ENCODE measurements at regions not wholly inside any gene's neighbourhood (a gene's known extent, or its start where the extent isn't known, plus 50 kb on each side); places are given as distances from the start of the nearest gene placed in this dataset.

DNA sequence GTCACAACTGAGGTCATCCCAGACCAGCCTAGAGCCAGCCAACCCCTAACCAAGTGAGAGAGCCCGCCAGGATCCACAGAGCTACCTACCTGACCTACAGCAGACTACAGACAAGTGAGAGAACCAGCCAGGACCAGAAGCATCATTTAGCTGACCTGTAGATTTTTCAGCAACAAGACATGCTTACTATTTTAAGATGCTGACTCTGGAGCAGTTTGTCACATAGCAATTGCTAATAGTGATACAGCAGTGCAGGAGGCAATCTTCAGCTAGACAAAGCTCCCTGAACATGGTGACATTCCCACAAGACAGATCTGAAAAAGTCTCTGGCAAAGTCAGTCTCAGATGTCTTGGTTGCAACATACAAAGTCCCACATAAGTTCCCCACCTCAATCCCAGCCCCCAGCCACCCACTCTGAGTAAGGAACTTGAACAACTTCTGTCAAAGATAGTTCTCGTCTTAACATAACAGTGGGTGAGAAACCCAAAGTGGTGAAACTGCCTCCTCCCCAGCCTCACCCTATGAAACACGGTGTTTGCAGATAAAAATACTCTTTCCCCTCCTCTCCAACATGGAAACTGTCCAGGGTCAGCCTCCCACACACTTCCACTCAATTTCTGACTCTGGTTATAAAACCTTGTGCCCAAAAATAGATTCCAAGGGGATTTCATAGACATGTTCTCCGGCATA, 120.3 kb upstream of the SLC6A11 start:
- no peak for DNase-seq (ENCODE audit: extremely low read depth in 1 of 2, low read depth in 1 of 2)

- DNase-seq (ENCODE audit: extremely low read depth in 1 of 2, low read depth in 1 of 2), result no peak
Observed at GRCh38 chr3:10697918-10698317, 118.1 kb upstream of the SLC6A11 start.

- no peak for DNase-seq (ENCODE audit: extremely low read depth in 1 of 2, low read depth in 1 of 2)
Observed at GRCh38 chr3:10700821-10701220, 115.2 kb upstream of the SLC6A11 start.

DNA sequence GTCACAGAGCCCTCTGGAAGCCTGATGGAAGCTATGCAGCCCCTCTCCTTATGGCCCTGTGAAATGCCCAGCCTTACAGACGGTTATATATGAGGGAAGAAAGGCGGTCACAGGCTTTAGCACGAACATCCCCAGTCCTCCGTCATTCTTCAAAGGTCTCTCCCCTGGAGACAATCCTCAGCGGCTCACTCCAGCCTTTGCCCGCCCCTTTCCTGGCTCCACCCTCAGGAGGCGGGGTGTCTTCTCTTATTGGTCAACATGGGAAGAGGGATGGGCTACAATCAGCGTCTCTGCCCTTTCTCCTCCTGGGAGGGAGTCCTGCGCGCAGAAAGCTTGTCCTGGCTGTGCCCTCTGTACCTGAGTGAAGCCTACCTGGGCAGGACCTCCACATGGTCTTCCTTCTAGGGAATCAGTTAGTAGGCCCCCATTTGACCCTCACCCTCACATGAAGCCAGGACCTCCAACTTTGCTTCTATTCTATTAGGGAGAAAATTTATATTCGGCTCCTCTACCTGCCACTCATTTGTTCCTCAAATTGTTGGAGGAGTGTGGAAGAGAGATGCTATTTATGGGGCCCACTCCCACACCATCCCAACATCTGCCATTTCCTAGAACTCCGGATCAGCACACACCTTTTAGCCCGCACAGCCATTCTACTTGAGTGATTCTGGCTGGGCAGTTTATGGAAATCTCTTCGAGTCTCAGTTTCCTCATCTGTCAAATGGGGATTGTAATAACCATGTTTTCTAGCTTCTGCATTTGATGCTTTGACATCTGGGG, 112.9 kb upstream of the SLC6A11 start:
- no peak for DNase-seq (ENCODE audit: extremely low read depth in 1 of 2, low read depth in 1 of 2)

DNA sequence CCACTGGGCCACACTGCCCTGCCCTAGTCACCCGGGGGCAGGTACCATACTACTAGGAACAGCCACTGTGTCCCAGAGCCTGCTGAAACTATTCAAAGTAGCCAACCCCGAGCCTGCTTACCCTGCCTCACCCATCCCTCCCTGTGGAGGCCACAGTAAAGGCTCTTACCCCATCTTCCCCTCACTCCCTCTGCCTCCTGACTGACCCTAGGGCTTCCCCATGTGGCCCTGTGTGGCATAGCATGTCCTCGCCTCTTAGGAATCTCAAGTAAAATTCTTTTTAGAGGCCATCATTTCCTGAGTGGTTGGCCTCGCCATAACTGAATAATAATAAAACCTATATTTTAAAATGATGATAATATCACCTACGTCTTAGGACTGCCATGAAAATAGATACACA, 112.2 kb upstream of the SLC6A11 start:
- no peak for DNase-seq (ENCODE audit: extremely low read depth in 1 of 2, low read depth in 1 of 2)

GRCh38 chr3:10706156-10706739, 109.8 kb upstream of the SLC6A11 start:
- DNase-seq (ENCODE audit: extremely low read depth in 1 of 2, low read depth in 1 of 2), result no peak

DNA sequence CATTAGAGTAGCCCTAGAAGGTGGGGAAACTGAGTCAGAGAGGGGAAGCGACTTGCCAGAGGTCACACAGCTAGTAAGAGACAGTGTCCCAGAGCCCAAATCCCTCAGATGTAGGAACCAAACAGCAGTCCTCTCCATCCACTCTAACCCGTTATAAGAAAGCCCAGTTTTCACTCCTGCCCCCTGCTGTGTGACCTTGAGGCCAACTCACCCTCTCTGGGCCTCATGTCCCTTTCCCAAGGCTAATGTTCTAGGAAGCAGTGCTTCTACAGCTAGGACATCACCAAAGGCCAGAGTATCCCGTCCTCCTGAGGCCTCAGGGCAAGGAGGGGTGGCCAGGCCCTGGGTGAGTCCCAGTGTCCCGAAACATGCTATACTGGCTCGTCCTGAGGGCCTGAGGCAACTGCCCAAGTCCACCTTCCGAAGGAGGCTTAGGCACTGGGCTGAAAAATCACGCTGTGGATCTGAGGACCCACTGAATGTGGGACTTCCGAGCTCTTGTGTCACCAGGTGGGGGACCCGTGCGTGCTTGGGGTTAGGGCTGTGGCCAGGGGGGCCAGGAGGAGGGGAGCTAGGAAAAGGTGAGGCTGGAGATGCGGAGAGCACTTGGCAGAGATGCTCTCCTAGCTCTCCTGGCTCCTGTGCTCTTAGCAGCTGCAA, 109.2 kb upstream of the SLC6A11 start:
- no peak for DNase-seq (ENCODE audit: extremely low read depth in 1 of 2, low read depth in 1 of 2)

- DNase-seq (ENCODE audit: extremely low read depth in 1 of 2, low read depth in 1 of 2), result no peak
Observed at GRCh38 chr3:10707400-10708215, 108.4 kb upstream of the SLC6A11 start.

- DNase-seq (ENCODE audit: extremely low read depth in 1 of 2, low read depth in 1 of 2), result no peak
Observed at GRCh38 chr3:10708216-10708893, 107.7 kb upstream of the SLC6A11 start.

- no peak for DNase-seq (ENCODE audit: extremely low read depth in 1 of 2, low read depth in 1 of 2)
Observed at GRCh38 chr3:10709110-10709781, 106.8 kb upstream of the SLC6A11 start.

- no peak for DNase-seq (ENCODE audit: extremely low read depth in 1 of 2, low read depth in 1 of 2)
Observed at GRCh38 chr3:10712121-10712520, 103.9 kb upstream of the SLC6A11 start.

DNA sequence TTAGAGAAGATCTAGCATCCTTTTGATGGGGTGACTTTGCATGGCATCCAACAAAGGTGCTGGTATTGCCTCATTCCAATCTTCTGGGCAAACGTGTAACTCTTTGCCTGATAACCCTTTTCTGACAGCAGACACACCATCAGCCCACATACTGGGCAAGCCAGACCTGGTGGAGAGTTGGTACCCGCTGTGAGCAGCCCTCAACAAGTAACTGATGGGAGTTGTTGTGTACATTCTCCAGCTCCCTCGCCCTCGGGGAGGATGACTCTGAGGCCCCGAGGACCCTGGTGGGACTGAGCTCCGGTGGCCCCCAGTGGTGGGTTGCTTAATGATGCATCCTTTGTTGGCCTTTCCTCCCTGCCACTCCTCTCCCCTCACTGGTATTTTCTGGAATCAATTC, 102.4 kb upstream of the SLC6A11 start:
- DNase-seq (ENCODE audit: extremely low read depth in 1 of 2, low read depth in 1 of 2), result no peak

GRCh38 chr3:10715886-10716285, 100.1 kb upstream of the SLC6A11 start:
- no peak for DNase-seq (ENCODE audit: extremely low read depth in 1 of 2, low read depth in 1 of 2)

GRCh38 chr3:10716964-10717363, 99.1 kb upstream of the SLC6A11 start:
- DNase-seq (ENCODE audit: extremely low read depth in 1 of 2, low read depth in 1 of 2), result no peak

DNA sequence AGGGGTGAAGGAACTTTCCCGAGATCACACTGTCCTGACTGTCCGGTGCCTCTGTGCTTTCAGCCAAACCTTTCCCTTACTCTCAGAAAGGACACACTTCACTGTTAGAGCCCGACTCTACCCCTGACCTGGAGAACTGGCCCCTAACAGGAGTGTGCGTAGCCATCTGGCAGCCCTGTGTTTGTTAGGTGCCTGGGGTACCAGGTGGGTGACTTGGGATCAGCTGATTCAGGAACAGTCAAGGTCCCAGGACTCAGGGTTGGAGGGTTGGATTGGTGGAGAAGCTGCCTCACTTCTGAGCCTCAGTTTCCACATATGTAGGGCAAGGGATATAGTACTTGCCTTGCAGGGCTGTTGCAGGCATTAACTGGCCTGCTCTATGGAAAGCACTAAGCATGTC, 98.3 kb upstream of the SLC6A11 start:
- no peak for DNase-seq (ENCODE audit: extremely low read depth in 1 of 2, low read depth in 1 of 2)

- DNase-seq (ENCODE audit: extremely low read depth in 1 of 2, low read depth in 1 of 2), result no peak
Observed at GRCh38 chr3:10721101-10721500, 94.9 kb upstream of the SLC6A11 start.

DNA sequence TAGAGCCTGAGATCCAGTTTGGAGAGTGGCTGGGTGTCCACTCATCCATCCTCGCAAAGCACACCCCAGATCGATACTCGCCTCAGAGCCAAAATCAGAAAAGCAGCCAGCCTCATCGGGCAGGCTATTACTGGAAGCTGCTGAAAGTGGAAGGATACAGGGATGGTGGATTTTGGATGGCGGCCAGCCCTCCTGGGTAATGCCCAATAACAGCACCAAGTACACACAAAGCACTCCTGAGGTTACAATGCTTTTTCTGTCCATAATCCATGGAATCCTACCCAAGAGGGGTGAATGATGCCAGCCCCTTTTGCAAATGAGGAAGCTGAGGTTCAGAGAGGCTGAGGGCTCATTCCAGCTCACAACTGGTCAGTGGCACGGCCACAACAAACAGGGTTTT, 93.1 kb upstream of the SLC6A11 start:
- DNase-seq (ENCODE audit: extremely low read depth in 1 of 2, low read depth in 1 of 2), result no peak

DNA sequence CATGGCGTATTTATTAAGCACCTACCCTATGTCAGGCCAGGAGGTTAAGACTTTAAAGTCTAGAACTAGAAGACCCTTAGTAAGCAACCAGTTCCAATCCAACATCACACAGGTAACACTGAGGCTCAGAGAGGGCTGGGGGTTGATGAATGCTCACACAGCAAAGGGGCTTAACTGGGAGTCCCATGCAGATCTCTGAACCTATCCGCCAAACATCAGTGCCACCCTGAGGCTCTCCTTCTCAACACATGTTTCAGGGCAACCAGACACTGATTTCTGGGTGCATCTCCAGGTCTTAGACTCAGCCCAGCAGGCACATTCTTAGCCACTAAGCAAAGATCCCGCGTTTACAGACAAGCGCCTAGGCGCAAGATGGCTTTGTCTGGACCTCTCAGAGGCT, 92.0 kb upstream of the SLC6A11 start:
- DNase-seq (ENCODE audit: extremely low read depth in 1 of 2, low read depth in 1 of 2), result no peak

- no peak for DNase-seq (ENCODE audit: extremely low read depth in 1 of 2, low read depth in 1 of 2)
Observed at GRCh38 chr3:10725067-10725466, 91.0 kb upstream of the SLC6A11 start.

GRCh38 chr3:10725846-10726245, 90.2 kb upstream of the SLC6A11 start:
- no peak for DNase-seq (ENCODE audit: extremely low read depth in 1 of 2, low read depth in 1 of 2)
